DND-41 (cell line): ENCODE measurements at regions not wholly inside any gene's neighbourhood (a gene's known extent, or its start where the extent isn't known, plus 50 kb on each side); places are given as distances from the start of the nearest gene placed in this dataset.

Source experiments
- CTCF ChIP-seq: IDR thresholded peaks from 2 replicates; pipeline ENCODE4 v1.5.1; 2012; ENCODE audit warnings: borderline replicate concordance, low read length, moderate library complexity, mild to moderate bottlenecking; ENCODE audit not compliant: poor library complexity, severe bottlenecking; ENCODE audit errors: extremely low read depth
- EZH2 ChIP-seq: IDR thresholded peaks from 3 replicates; pipeline ENCODE4 v1.6.1; 2012; ENCODE audit warnings: borderline replicate concordance, low read depth, mild to moderate bottlenecking, moderate library complexity, low read length, inconsistent platforms; ENCODE audit not compliant: severe bottlenecking

DNA sequence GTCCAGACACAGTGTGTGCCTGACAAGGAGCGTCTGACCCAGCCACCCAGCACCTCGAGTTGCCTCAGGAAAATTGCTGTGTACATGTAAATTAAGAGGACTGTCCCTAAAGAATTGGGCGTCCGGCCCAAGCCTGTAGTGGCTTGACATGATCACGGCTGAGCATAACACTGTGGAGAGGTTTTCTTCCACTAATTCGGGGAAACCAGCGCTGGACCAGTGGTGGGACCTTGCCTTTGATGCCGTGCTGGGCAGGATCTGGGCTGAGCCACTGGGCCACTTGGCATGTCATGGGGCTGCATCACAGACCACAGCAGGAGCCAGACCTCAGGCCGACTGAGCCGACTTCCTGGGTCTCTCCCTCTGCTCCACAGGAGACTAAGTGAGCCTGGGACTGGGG lies 282.5 kb downstream of the GLRX3 start:
- TF ChIP-seq CTCF = no peak
- TF ChIP-seq EZH2 = no peak
